Activated T-cell treated with anti-CD3 and anti-CD28 coated beads, Interleukin-2, amount 50 U/mL, for 24 hours (primary cell): ENCODE measurements at regions not wholly inside any gene's neighbourhood (a gene's known extent, or its start where the extent isn't known, plus 50 kb on each side); places are given as distances from the start of the nearest gene placed in this dataset.
"Not testable (repeated sequence)": the region's sequence is repeated elsewhere in the genome, so short reads cannot be mapped to it uniquely, and the experiment has no call there.

Experiments
- DNase-seq: peaks from one replicate; pipeline ENCODE4 v3.0.0-alpha.2; 2020
- H3K27ac Mint-ChIP-seq: 2 replicates; pipeline ENCODE4 v1.8.0; 2020; ENCODE audit warnings: mild to moderate bottlenecking, mixed read lengths
- H3K27me3 Mint-ChIP-seq: 2 replicates; pipeline ENCODE4 v1.8.0; 2020; ENCODE audit warnings: mixed read lengths
- H3K36me3 Mint-ChIP-seq: 2 replicates; pipeline ENCODE4 v1.8.0; 2020; ENCODE audit warnings: low read depth, mixed read lengths
- H3K4me1 Mint-ChIP-seq: 2 replicates; pipeline ENCODE4 v1.8.0; 2020; ENCODE audit warnings: low read depth, mixed read lengths
- H3K4me3 Mint-ChIP-seq: 2 replicates; pipeline ENCODE4 v1.8.0; 2020; ENCODE audit warnings: mild to moderate bottlenecking, moderate library complexity, mixed read lengths
- H3K9me3 Mint-ChIP-seq: 2 replicates; pipeline ENCODE4 v1.8.0; 2020; ENCODE audit warnings: mixed read lengths

GRCh38 chr19:30105316-30105715, 163.3 kb downstream of the URI1 start:
- Mint-ChIP-seq H3K36me3 (no peaks in the 10 kb centered on the region), H3K4me3 (no peak overlapping the region), H3K4me1 (no peaks in the 10 kb centered on the region), H3K27me3 (peaks cover 18% of the 10 kb centered on the region), H3K27ac (no peak overlapping the region), H3K9me3 (no peaks in the 10 kb centered on the region)
- DNase-seq, result no peak

- Mint-ChIP-seq H3K9me3 (no peaks in the 10 kb centered on the region), H3K27me3 (peaks cover 22% of the 10 kb centered on the region), H3K27ac (no peak overlapping the region), H3K36me3 (no peaks in the 10 kb centered on the region), H3K4me3 (no peak overlapping the region), H3K4me1 (no peaks in the 10 kb centered on the region)
- DNase-seq, result no peak
Measured at GRCh38 chr19:30105727-30106126, 163.7 kb downstream of the URI1 start.

- Mint-ChIP-seq H3K4me1 (no peaks in the 10 kb centered on the region), H3K36me3 (no peaks in the 10 kb centered on the region), H3K27me3 (peaks cover 22% of the 10 kb centered on the region), H3K27ac (no peak overlapping the region), H3K4me3 (no peak overlapping the region), H3K9me3 (no peaks in the 10 kb centered on the region)
- DNase-seq, result no peak
Measured at GRCh38 chr19:30106417-30107095, 164.5 kb downstream of the URI1 start.

GRCh38 chr19:30107251-30107650, 165.2 kb downstream of the URI1 start:
- Mint-ChIP-seq H3K9me3 (no peaks in the 10 kb centered on the region), H3K36me3 (no peaks in the 10 kb centered on the region), H3K4me3 (no peak overlapping the region), H3K27me3 (peaks cover 22% of the 10 kb centered on the region), H3K27ac (no peak overlapping the region), H3K4me1 (no peaks in the 10 kb centered on the region)
- DNase-seq, result no peak

GRCh38 chr19:30109565-30109964, 167.5 kb downstream of the URI1 start:
- Mint-ChIP-seq H3K4me3 (no peak overlapping the region), H3K4me1 (no peaks in the 10 kb centered on the region), H3K27me3 (peaks cover 25% of the 10 kb centered on the region), H3K9me3 (no peaks in the 10 kb centered on the region), H3K36me3 (no peaks in the 10 kb centered on the region), H3K27ac (no peak overlapping the region)
- DNase-seq, result no peak

- peaks cover 20% of the 10 kb centered on the region for H3K27me3 Mint-ChIP-seq
Measured at GRCh38 chr19:30111021-30111855, 169.2 kb downstream of the URI1 start.

GRCh38 chr19:30112171-30112570, 170.1 kb downstream of the URI1 start:
- H3K27ac Mint-ChIP-seq, result no peak overlapping the region
- H3K4me1 Mint-ChIP-seq, result no peaks in the 10 kb centered on the region
- no peaks in the 10 kb centered on the region for H3K36me3 Mint-ChIP-seq
- H3K27me3 Mint-ChIP-seq, result peaks cover 15% of the 10 kb centered on the region
- DNase-seq, result no peak
- H3K4me3 Mint-ChIP-seq, result no peak overlapping the region
- H3K9me3 Mint-ChIP-seq, result no peaks in the 10 kb centered on the region

More at GRCh38 chr19:30111021-30111855, 169.2 kb downstream of the URI1 start:
- Mint-ChIP-seq H3K36me3 (no peaks in the 10 kb centered on the region), H3K4me1 (no peaks in the 10 kb centered on the region), H3K4me3 (no peak overlapping the region), H3K27ac (no peak overlapping the region), H3K9me3 (no peaks in the 10 kb centered on the region)
- DNase-seq, result no peak

GRCh38 chr19:30112666-30113065, 170.6 kb downstream of the URI1 start:
- Mint-ChIP-seq H3K36me3 (no peaks in the 10 kb centered on the region), H3K4me3 (no peak overlapping the region), H3K27me3 (peaks cover 13% of the 10 kb centered on the region), H3K4me1 (no peaks in the 10 kb centered on the region), H3K9me3 (no peaks in the 10 kb centered on the region), H3K27ac (no peak overlapping the region)
- no peak for DNase-seq

- Mint-ChIP-seq H3K4me3 (no peak overlapping the region), H3K36me3 (no peaks in the 10 kb centered on the region), H3K27ac (no peak overlapping the region), H3K9me3 (no peaks in the 10 kb centered on the region), H3K4me1 (no peaks in the 10 kb centered on the region), H3K27me3 (peaks cover 13% of the 10 kb centered on the region)
- DNase-seq, result no peak
Measured at GRCh38 chr19:30113186-30113585, 171.1 kb downstream of the URI1 start.

GRCh38 chr19:30114095-30114494, 172.1 kb downstream of the URI1 start:
- not testable (repeated sequence) for H3K9me3 Mint-ChIP-seq, DNase-seq, H3K36me3 Mint-ChIP-seq, H3K27ac Mint-ChIP-seq, H3K4me1 Mint-ChIP-seq, H3K4me3 Mint-ChIP-seq
- H3K27me3 Mint-ChIP-seq, result peaks cover 13% of the 10 kb centered on the region

GRCh38 chr19:30115947-30116346, 173.9 kb downstream of the URI1 start:
- Mint-ChIP-seq H3K4me1 (no peaks in the 10 kb centered on the region), H3K27me3 (peaks cover 3% of the 10 kb centered on the region), H3K27ac (no peak overlapping the region), H3K9me3 (no peaks in the 10 kb centered on the region), H3K4me3 (no peak overlapping the region), H3K36me3 (no peaks in the 10 kb centered on the region)
- no peak for DNase-seq

GRCh38 chr19:30116530-30116929, 174.5 kb downstream of the URI1 start:
- DNase-seq, result no peak
- Mint-ChIP-seq H3K27me3 (peaks cover 3% of the 10 kb centered on the region), H3K9me3 (no peaks in the 10 kb centered on the region), H3K36me3 (no peaks in the 10 kb centered on the region), H3K4me1 (no peaks in the 10 kb centered on the region), H3K4me3 (no peak overlapping the region), H3K27ac (no peak overlapping the region)

- Mint-ChIP-seq H3K4me3 (no peak overlapping the region), H3K27ac (no peak overlapping the region), H3K36me3 (no peaks in the 10 kb centered on the region), H3K27me3 (peaks cover 3% of the 10 kb centered on the region), H3K4me1 (no peaks in the 10 kb centered on the region), H3K9me3 (no peaks in the 10 kb centered on the region)
- DNase-seq, result no peak
Measured at GRCh38 chr19:30116984-30117555, 175.0 kb downstream of the URI1 start.

- Mint-ChIP-seq H3K27me3 (peaks cover 3% of the 10 kb centered on the region), H3K27ac (no peak overlapping the region), H3K4me1 (no peaks in the 10 kb centered on the region), H3K9me3 (no peaks in the 10 kb centered on the region), H3K4me3 (no peak overlapping the region), H3K36me3 (no peaks in the 10 kb centered on the region)
- no peak for DNase-seq
Measured at GRCh38 chr19:30117636-30118145, 175.7 kb downstream of the URI1 start.

GRCh38 chr19:30118221-30118620, 176.2 kb downstream of the URI1 start:
- Mint-ChIP-seq H3K9me3 (no peaks in the 10 kb centered on the region), H3K27me3 (peaks cover 3% of the 10 kb centered on the region), H3K4me1 (no peaks in the 10 kb centered on the region), H3K4me3 (no peak overlapping the region), H3K36me3 (no peaks in the 10 kb centered on the region), H3K27ac (no peak overlapping the region)
- DNase-seq, result no peak
